Mesendoderm (in vitro differentiated cells): ENCODE measurements at regions not wholly inside any gene's neighbourhood (a gene's known extent, or its start where the extent isn't known, plus 50 kb on each side); places are given as distances from the start of the nearest gene placed in this dataset.
"Not testable (repeated sequence)": the region's sequence is repeated elsewhere in the genome, so short reads cannot be mapped to it uniquely, and the experiment has no call there.

Source experiments
- DNase-seq: peaks from one replicate; pipeline ENCODE4 v3.0.0; 2013
- H2AK5ac ChIP-seq: 2 replicates; pipeline ENCODE4 v1.6.1; 2013; ENCODE audit warnings: low read length, inconsistent platforms
- H2BK120ac ChIP-seq: 2 replicates; pipeline ENCODE4 v1.6.1; 2013; ENCODE audit warnings: low read depth, mild to moderate bottlenecking, low read length, moderate library complexity, mixed read lengths
- H2BK15ac ChIP-seq: replicated peaks from 2 replicates; pipeline ENCODE4 v1.6.1; 2013; ENCODE audit warnings: low read depth, mild to moderate bottlenecking, moderate library complexity
- H2BK5ac ChIP-seq: 2 replicates; pipeline ENCODE4 v1.6.1; 2013; ENCODE audit warnings: low read length, inconsistent platforms
- H3K18ac ChIP-seq: 2 replicates; pipeline ENCODE4 v1.6.1; 2013; ENCODE audit warnings: mild to moderate bottlenecking, low read length, mixed read lengths
- H3K23ac ChIP-seq: one replicate; pipeline ENCODE4 v1.6.1; 2013; ENCODE audit warnings: low read length
- H3K27ac ChIP-seq: 2 replicates; pipeline ENCODE4 v1.5.1; 2013; ENCODE audit warnings: low read depth, mild to moderate bottlenecking, inconsistent platforms, low read length, moderate library complexity
- H3K27me3 ChIP-seq: 2 replicates; pipeline ENCODE4 v1.6.1; 2013; ENCODE audit warnings: low read length, control low read depth, mild to moderate bottlenecking, inconsistent platforms; ENCODE audit not compliant: insufficient read depth, poor library complexity
- H3K36me3 ChIP-seq: 2 replicates; pipeline ENCODE4 v1.6.1; 2013; ENCODE audit warnings: low read length, inconsistent platforms; ENCODE audit not compliant: control insufficient read depth, insufficient read depth
- H3K4ac ChIP-seq: one replicate; pipeline ENCODE4 v1.6.1; 2013; ENCODE audit warnings: low read depth, mild to moderate bottlenecking, low read length, moderate library complexity
- H3K4me1 ChIP-seq: 2 replicates; pipeline ENCODE4 v1.6.1; 2013; ENCODE audit warnings: low read depth, low read length, inconsistent platforms; ENCODE audit not compliant: control insufficient read depth
- H3K4me2 ChIP-seq: 2 replicates; pipeline ENCODE4 v1.6.1; 2013; ENCODE audit warnings: low read length
- H3K4me3 ChIP-seq: 2 replicates; pipeline ENCODE4 v1.5.1; 2013; ENCODE audit warnings: mild to moderate bottlenecking, low read length
- H3K56ac ChIP-seq: one replicate; pipeline ENCODE4 v1.6.1; 2013; ENCODE audit warnings: low read length
- H3K79me1 ChIP-seq: 2 replicates; pipeline ENCODE4 v1.6.1; 2013; ENCODE audit warnings: low read length, inconsistent platforms
- H3K79me2 ChIP-seq: 2 replicates; pipeline ENCODE4 v1.6.1; 2013; ENCODE audit warnings: mild to moderate bottlenecking, low read length; ENCODE audit not compliant: control insufficient read depth, insufficient read depth
- H3K9ac ChIP-seq: 2 replicates; pipeline ENCODE4 v1.6.1; 2013; ENCODE audit warnings: low read length, inconsistent platforms
- H4K5ac ChIP-seq: one replicate; pipeline ENCODE4 v1.6.1; 2013; ENCODE audit warnings: low read length
- H4K8ac ChIP-seq: one replicate; pipeline ENCODE4 v1.6.1; 2013; ENCODE audit warnings: low read depth, mild to moderate bottlenecking, control low read depth, low read length, moderate library complexity
- WGBS: extraction: QIAGEN DNeasy Blood & Tissue Kit; methylation state at CpG from one replicate; pipeline ENCODE4 v1.1.7; 2013; ENCODE audit warnings: low lambda C conversion rate, missing lambda C conversion rate; ENCODE audit not compliant: insufficient coverage; ENCODE audit errors: extremely low coverage; 5-methylcytosine and 5-hydroxymethylcytosine counted together

DNA sequence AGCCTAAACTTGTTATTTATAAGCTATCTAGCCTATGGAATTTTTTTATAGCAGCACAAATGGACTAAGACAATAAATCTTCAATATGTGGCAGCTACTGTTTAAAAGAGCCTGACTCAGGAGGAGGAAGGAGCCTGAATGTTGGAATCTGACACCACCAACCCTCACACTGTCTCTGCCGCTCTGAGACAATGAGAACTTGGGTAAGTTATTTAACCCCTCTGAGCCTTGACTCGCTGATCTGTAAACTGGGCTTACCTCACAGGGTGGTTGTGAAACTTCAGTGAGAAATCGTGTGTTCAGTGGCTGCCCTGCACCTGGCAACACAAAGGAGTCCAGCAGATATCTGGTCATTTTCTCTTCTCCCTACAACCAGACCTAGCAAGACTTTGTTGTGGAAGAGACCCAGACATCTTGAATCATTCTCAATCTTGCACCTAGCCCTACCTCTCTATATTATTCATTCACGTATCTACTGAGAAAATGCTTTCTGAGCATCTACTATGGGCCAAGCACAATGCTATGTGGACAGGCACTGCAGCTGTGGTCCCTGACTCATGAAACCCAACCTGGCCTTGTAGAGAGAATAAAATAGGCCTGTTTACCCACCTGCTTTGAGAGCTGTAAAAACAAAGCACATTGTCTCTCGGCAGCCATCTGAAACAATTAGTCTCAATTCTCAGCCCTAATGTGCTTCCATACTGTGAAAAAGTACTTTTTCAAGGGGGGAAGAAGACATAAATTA is 81.9 kb upstream of the SLC25A36 start:
- no peak overlapping the region for H3K18ac ChIP-seq
- no peaks in the 10 kb centered on the region for H3K79me1 ChIP-seq
- no peak overlapping the region for H3K9ac ChIP-seq
- H3K56ac ChIP-seq: no peak overlapping the region
- H3K4me3 ChIP-seq: no peak overlapping the region
- H3K4me2 ChIP-seq: no peak overlapping the region
- no peak overlapping the region for H3K27ac ChIP-seq
- peaks cover 4% of the 10 kb centered on the region for H3K4me1 ChIP-seq
- no peak overlapping the region for H3K23ac ChIP-seq
- H3K36me3 ChIP-seq: no peaks in the 10 kb centered on the region
- WGBS: no CpG with 5 or more reads among the region's 5 CpGs
- H2BK15ac ChIP-seq: no peak overlapping the region
- no peak for DNase-seq
- no peak overlapping the region for H2AK5ac ChIP-seq
- H3K79me2 ChIP-seq: no peaks in the 10 kb centered on the region
- H2BK5ac ChIP-seq: no peak overlapping the region
- no peaks in the 10 kb centered on the region for H3K27me3 ChIP-seq
- no peak overlapping the region for H4K8ac ChIP-seq
- H3K4ac ChIP-seq: no peak overlapping the region
- H2BK120ac ChIP-seq: no peak overlapping the region
- no peak overlapping the region for H4K5ac ChIP-seq

DNA sequence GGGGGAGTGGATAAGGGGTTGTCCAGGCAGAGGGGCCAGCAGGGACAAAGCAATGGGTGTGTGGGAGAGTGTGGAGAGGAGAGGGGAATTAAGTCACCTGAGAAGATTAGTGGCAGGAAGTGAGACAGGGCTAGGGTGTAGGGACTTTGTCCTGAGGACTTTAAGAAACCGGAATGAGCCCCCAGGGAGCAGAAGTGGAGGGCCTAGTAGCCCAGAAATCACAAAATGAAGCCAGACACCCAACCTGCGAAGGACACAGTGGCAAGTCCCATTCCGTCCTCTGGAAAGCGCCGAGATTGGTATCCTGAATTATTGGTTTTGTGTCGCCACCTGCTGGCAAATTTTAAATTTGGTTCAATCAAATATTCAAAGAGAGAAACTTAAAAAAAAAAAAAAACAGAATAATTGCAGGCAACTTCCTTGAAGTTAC is 78.0 kb upstream of the SLC25A36 start:
- no peak overlapping the region for H3K9ac ChIP-seq
- DNase-seq: peak; percentile 72
- no peak overlapping the region for H3K4me2 ChIP-seq
- WGBS: no CpG with 5 or more reads among the region's 6 CpGs
- H3K27ac ChIP-seq: no peak overlapping the region
- H3K79me1 ChIP-seq: no peaks in the 10 kb centered on the region
- H3K56ac ChIP-seq: peak overlapping the region; percentile 25
- H3K4ac ChIP-seq: no peak overlapping the region
- no peak overlapping the region for H2AK5ac ChIP-seq
- no peak overlapping the region for H3K4me3 ChIP-seq
- H3K36me3 ChIP-seq: no peaks in the 10 kb centered on the region
- no peak overlapping the region for H4K5ac ChIP-seq
- H3K18ac ChIP-seq: peak overlapping the region; percentile 80
- no peak overlapping the region for H2BK120ac ChIP-seq
- no peaks in the 10 kb centered on the region for H3K4me1 ChIP-seq
- no peak overlapping the region for H2BK5ac ChIP-seq
- no peak overlapping the region for H3K23ac ChIP-seq
- no peak overlapping the region for H4K8ac ChIP-seq
- no peaks in the 10 kb centered on the region for H3K27me3 ChIP-seq
- no peak overlapping the region for H2BK15ac ChIP-seq
- no peaks in the 10 kb centered on the region for H3K79me2 ChIP-seq

DNA sequence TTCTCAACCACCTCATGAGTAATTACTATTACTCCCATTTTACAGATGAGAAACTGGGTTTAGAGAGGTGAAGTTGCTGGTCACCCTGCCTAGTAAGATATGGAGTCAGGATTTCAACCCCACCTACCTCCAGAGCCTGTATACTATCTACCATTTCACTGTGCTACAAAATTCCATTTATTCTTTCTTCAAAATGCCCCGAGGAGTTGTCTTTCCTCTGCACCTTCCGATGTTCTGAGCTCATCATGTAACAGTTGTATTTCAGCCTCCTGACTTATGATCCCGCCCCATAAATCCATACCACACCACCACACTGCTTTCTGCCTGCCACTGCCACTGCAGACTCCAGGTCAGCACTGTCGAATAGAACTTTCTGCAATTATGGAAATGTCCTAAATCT is 71.3 kb upstream of the SLC25A36 start:
- no peak overlapping the region for H3K9ac ChIP-seq
- no peaks in the 10 kb centered on the region for H3K4me1 ChIP-seq
- H2BK120ac ChIP-seq: no peak overlapping the region
- no peak overlapping the region for H3K56ac ChIP-seq
- no peak overlapping the region for H3K4me3 ChIP-seq
- H3K36me3 ChIP-seq: no peaks in the 10 kb centered on the region
- no peaks in the 10 kb centered on the region for H3K79me1 ChIP-seq
- WGBS: no CpG with 5 or more reads among the region's 4 CpGs
- H2BK5ac ChIP-seq: no peak overlapping the region
- no peak overlapping the region for H3K23ac ChIP-seq
- no peak for DNase-seq
- no peak overlapping the region for H4K8ac ChIP-seq
- no peaks in the 10 kb centered on the region for H3K79me2 ChIP-seq
- H2AK5ac ChIP-seq: no peak overlapping the region
- H2BK15ac ChIP-seq: no peak overlapping the region
- H3K4me2 ChIP-seq: no peak overlapping the region
- no peak overlapping the region for H3K4ac ChIP-seq
- H3K18ac ChIP-seq: no peak overlapping the region
- no peaks in the 10 kb centered on the region for H3K27me3 ChIP-seq
- H3K27ac ChIP-seq: no peak overlapping the region
- no peak overlapping the region for H4K5ac ChIP-seq

DNA sequence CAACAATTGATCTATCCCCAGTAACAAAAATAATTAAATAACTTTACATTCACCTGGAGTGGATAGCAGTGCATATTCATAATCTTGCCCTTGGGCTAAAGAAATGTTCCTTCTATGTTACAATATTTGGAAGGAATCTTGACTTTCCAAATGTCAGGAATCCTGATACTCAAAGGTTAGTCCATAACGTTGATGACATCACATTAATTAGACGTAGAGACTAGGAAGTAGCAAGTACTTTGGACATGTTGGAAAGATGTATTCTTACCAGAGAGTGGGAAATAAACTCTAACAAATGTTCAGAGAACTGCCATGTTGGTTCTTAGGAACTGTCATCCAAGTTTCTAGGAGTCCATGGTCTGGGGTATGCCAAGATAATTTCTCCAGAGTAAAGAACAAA is 70.6 kb upstream of the SLC25A36 start:
- no peak overlapping the region for H3K4me2 ChIP-seq
- H2BK15ac ChIP-seq: no peak overlapping the region
- WGBS: no CpG with 5 or more reads among the region's 2 CpGs

DNA sequence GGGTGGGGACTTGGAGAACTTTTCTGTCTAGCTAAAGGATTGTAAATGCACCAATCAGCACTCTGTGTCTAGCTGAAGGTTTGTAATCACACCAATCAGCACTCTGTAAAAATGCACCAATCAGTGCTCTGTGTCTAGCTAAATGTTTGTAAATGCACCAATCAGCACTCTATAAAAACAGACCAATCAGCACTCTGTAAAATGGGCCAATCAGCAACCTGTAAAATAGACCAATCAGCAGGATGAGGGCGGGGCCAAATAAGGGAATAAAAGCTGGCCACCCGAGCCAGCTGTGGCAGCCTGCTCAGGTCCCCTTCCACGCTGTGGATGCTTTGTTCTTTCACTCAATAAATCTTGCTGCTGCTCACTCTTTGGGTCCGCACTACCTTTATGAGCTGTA is 69.5 kb upstream of the SLC25A36 start:
- H2BK5ac ChIP-seq, H3K56ac ChIP-seq, H3K4me3 ChIP-seq, H4K8ac ChIP-seq, H3K27ac ChIP-seq, H3K4ac ChIP-seq, H3K9ac ChIP-seq, H2BK15ac ChIP-seq, H3K27me3 ChIP-seq, H3K79me2 ChIP-seq, H3K23ac ChIP-seq, H2AK5ac ChIP-seq, H3K4me1 ChIP-seq, H3K36me3 ChIP-seq, DNase-seq, H3K79me1 ChIP-seq, H2BK120ac ChIP-seq, H4K5ac ChIP-seq, H3K18ac ChIP-seq, H3K4me2 ChIP-seq: not testable (repeated sequence)
- no CpG with 5 or more reads among the region's 4 CpGs for WGBS

More for the DNA sequence above, 70.6 kb upstream of the SLC25A36 start:
- Histone ChIP-seq H4K8ac (no peak overlapping the region), H3K23ac (no peak overlapping the region), H3K4me3 (no peak overlapping the region), H2BK120ac (no peak overlapping the region), H3K36me3 (no peaks in the 10 kb centered on the region), H2BK5ac (no peak overlapping the region), H3K27ac (no peak overlapping the region), H3K27me3 (no peaks in the 10 kb centered on the region), H3K4me1 (no peaks in the 10 kb centered on the region), H3K9ac (no peak overlapping the region), H3K18ac (no peak overlapping the region), H3K79me2 (no peaks in the 10 kb centered on the region), H4K5ac (no peak overlapping the region), H2AK5ac (no peak overlapping the region), H3K56ac (no peak overlapping the region), H3K4ac (no peak overlapping the region), H3K79me1 (no peaks in the 10 kb centered on the region)
- DNase-seq: no peak
